ENCODE measurements at regions not wholly inside any gene's neighbourhood (a gene's known extent, or its start where the extent isn't known, plus 50 kb on each side); places are given as distances from the start of the nearest gene placed in this dataset.

- no peak for TF ChIP-seq CTCF (IDR thresholded peaks at IDR 0.05)
- DNase-seq (ENCODE audit: low spot score): no peak
- Mint-ChIP-seq H3K4me3 (ENCODE audit: unreplicated experiment) (no peak overlapping the region), H3K4me1 (ENCODE audit: low read depth) (no peaks in the 10 kb centered on the region), H3K27me3 (ENCODE audit: low read depth) (peaks cover 20% of the 10 kb centered on the region), H3K27ac (ENCODE audit: unreplicated experiment) (no peak overlapping the region), H3K9me3 (ENCODE audit: low read depth) (peaks cover 2% of the 10 kb centered on the region), H3K36me3 (ENCODE audit: low read depth) (no peaks in the 10 kb centered on the region)
These were observed 311.8 kb upstream of the DMRT1 start for GRCh38 chr9:529731-530130.

DNA sequence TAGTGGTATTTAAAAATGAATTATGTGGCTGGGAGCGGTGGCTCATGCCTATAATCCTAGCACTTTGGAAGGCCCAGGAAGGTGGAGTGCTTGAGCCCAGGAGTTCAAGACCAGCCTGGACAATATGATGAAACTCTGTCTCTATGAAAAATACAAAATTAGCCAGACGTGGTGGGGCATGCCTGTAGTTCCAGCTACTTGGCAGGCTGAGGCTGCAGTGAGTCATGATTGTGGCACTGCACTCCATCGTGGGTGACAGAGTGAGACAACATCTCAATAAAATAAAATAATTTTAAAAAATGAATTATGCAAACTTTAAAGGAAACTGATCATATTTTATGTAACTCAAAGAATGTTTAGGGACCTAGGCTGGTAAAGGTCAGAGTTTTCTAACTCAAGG is 310.8 kb upstream of the DMRT1 start:
- Mint-ChIP-seq H3K36me3 (ENCODE audit: low read depth) (no peaks in the 10 kb centered on the region), H3K27me3 (ENCODE audit: low read depth) (peaks cover 20% of the 10 kb centered on the region), H3K4me1 (ENCODE audit: low read depth) (no peaks in the 10 kb centered on the region), H3K27ac (ENCODE audit: unreplicated experiment) (peak overlapping the region; percentile 38), H3K9me3 (ENCODE audit: low read depth) (peaks cover 2% of the 10 kb centered on the region), H3K4me3 (ENCODE audit: unreplicated experiment) (no peak overlapping the region)
- TF ChIP-seq CTCF (IDR thresholded peaks at IDR 0.05): no peak
- DNase-seq (ENCODE audit: low spot score): no peak

DNA sequence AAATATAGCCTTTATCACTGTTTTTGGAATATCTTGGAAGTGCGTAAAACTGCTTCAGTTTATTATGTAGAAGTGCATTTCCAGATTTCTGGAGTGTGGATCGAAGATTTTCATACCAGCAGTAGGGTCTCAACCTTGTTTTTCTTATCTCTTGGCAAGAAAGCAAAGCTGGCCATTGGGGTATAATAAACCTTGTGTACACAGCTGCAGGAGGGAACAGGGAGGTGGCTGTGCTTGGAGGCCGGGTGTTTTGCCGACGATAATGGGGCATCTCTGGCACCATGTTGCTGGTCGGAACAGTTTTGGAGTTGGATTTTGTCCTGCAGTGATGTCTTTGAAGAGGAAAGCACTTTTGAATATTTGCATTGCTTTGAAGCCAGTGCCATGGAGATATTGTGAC is 308.8 kb upstream of the DMRT1 start:
- H3K27me3 Mint-ChIP-seq (ENCODE audit: low read depth): peaks cover 17% of the 10 kb centered on the region
- TF ChIP-seq CTCF (IDR thresholded peaks at IDR 0.05): no peak
- DNase-seq (ENCODE audit: low spot score): no peak
- H3K9me3 Mint-ChIP-seq (ENCODE audit: low read depth): peaks cover 2% of the 10 kb centered on the region
- no peak overlapping the region for H3K4me3 Mint-ChIP-seq (ENCODE audit: unreplicated experiment)
- no peaks in the 10 kb centered on the region for H3K36me3 Mint-ChIP-seq (ENCODE audit: low read depth)
- H3K4me1 Mint-ChIP-seq (ENCODE audit: low read depth): no peaks in the 10 kb centered on the region
- no peak overlapping the region for H3K27ac Mint-ChIP-seq (ENCODE audit: unreplicated experiment)

GRCh38 chr9:534886-535285 is 306.6 kb upstream of the DMRT1 start:
- H3K4me1 Mint-ChIP-seq (ENCODE audit: low read depth): no peaks in the 10 kb centered on the region
- H3K9me3 Mint-ChIP-seq (ENCODE audit: low read depth): peaks cover 2% of the 10 kb centered on the region
- no peaks in the 10 kb centered on the region for H3K36me3 Mint-ChIP-seq (ENCODE audit: low read depth)
- no peak overlapping the region for H3K4me3 Mint-ChIP-seq (ENCODE audit: unreplicated experiment)
- H3K27me3 Mint-ChIP-seq (ENCODE audit: low read depth): peaks cover 17% of the 10 kb centered on the region
- no peak for DNase-seq (ENCODE audit: low spot score)
- no peak for TF ChIP-seq CTCF (IDR thresholded peaks at IDR 0.05)
- no peak overlapping the region for H3K27ac Mint-ChIP-seq (ENCODE audit: unreplicated experiment)

DNA sequence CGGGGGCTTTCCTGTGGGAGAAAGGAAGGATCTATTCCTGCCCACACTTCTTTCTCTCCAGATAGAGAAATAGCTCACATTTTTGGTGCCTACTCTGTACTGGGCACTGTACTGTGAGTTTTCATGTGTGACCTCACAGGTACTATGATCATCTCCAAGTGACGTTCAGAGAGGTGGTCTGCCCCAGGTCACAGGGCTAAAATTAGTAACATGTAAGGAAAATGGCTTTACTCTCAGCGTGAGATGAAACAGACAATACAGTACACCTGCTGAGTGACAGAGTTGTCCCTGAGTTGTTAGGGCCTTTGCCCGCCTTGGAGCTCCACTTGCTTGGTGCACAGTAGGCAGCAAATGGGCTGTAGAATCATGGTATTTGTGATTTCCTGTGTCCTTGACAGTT is 306.1 kb upstream of the DMRT1 start:
- H3K9me3 Mint-ChIP-seq (ENCODE audit: low read depth): peaks cover 3% of the 10 kb centered on the region
- no peak for TF ChIP-seq CTCF (IDR thresholded peaks at IDR 0.05)
- H3K27ac Mint-ChIP-seq (ENCODE audit: unreplicated experiment): no peak overlapping the region
- no peak for DNase-seq (ENCODE audit: low spot score)
- H3K4me1 Mint-ChIP-seq (ENCODE audit: low read depth): no peaks in the 10 kb centered on the region
- H3K27me3 Mint-ChIP-seq (ENCODE audit: low read depth): peaks cover 18% of the 10 kb centered on the region
- H3K4me3 Mint-ChIP-seq (ENCODE audit: unreplicated experiment): no peak overlapping the region
- no peaks in the 10 kb centered on the region for H3K36me3 Mint-ChIP-seq (ENCODE audit: low read depth)
